ENCODE measurements at regions not wholly inside any gene's neighbourhood (a gene's known extent, or its start where the extent isn't known, plus 50 kb on each side); places are given as distances from the start of the nearest gene placed in this dataset.

- Histone ChIP-seq H3K27ac (ENCODE audit: insufficient read depth, low read length) (no peak overlapping the region), H3K79me2 (ENCODE audit: control insufficient read depth, insufficient read depth, low read length) (no peaks in the 10 kb centered on the region), H4K20me1 (ENCODE audit: control insufficient read depth, extremely low read depth, insufficient read depth, low read length) (no peaks in the 10 kb centered on the region), H2AFZ (ENCODE audit: low read length) (no peak overlapping the region), H3K27me3 (ENCODE audit: control insufficient read depth, insufficient read depth, low read length) (no peaks in the 10 kb centered on the region), H3K4me2 (ENCODE audit: extremely low read depth, insufficient read depth, low read length) (no peak overlapping the region), H3K4me3 (replicated peaks in 1 of 4; ENCODE audit: control extremely low read depth in 1 of 4, insufficient read depth in 1 of 4, low read depth in 3 of 4, low read length in 4 of 4) (no peak overlapping the region), H3K9me3 (ENCODE audit: control insufficient read depth, insufficient read depth, low read depth, low read length) (no peaks in the 10 kb centered on the region), H3K36me3 (ENCODE audit: control insufficient read depth, insufficient read depth, low read length) (no peaks in the 10 kb centered on the region), H3K4me1 (ENCODE audit: control insufficient read depth, extremely low read depth, insufficient read depth, low read length) (no peaks in the 10 kb centered on the region), H3K9ac (ENCODE audit: insufficient read depth, low read length) (no peak overlapping the region)
- no peak for DNase-seq (ENCODE audit: low read depth in 2 of 2)
- no peak for TF ChIP-seq CTCF (conservative IDR thresholded peaks at IDR 0.05 in 1 of 2, IDR thresholded peaks at IDR 0.05 in 1 of 2; ENCODE audit: low read depth in 1 of 2, low read length in 2 of 2)
- no peak for TF ChIP-seq EZH2 (IDR thresholded peaks at IDR 0.05; ENCODE audit: low read length, missing control alignments)
These were observed 739.8 kb upstream of the API5 start for GRCh38 chr11:42571878-42572610.

GRCh38 chr11:42576318-42576717, 735.5 kb upstream of the API5 start:
- no peaks in the 10 kb centered on the region for H3K36me3 ChIP-seq (ENCODE audit: control insufficient read depth, insufficient read depth, low read length)
- no peak for TF ChIP-seq EZH2 (IDR thresholded peaks at IDR 0.05; ENCODE audit: low read length, missing control alignments)
- TF ChIP-seq CTCF (conservative IDR thresholded peaks at IDR 0.05 in 1 of 2, IDR thresholded peaks at IDR 0.05 in 1 of 2; ENCODE audit: low read depth in 1 of 2, low read length in 2 of 2), result no peak
- H2AFZ ChIP-seq (ENCODE audit: low read length), result no peak overlapping the region
- no peaks in the 10 kb centered on the region for H3K9me3 ChIP-seq (ENCODE audit: control insufficient read depth, insufficient read depth, low read depth, low read length)
- H4K20me1 ChIP-seq (ENCODE audit: control insufficient read depth, extremely low read depth, insufficient read depth, low read length), result no peaks in the 10 kb centered on the region
- H3K9ac ChIP-seq (ENCODE audit: insufficient read depth, low read length), result no peak overlapping the region
- H3K27ac ChIP-seq (ENCODE audit: insufficient read depth, low read length), result no peak overlapping the region
- no peak for DNase-seq (ENCODE audit: low read depth in 2 of 2)
- H3K4me1 ChIP-seq (ENCODE audit: control insufficient read depth, extremely low read depth, insufficient read depth, low read length), result no peaks in the 10 kb centered on the region
- no peak overlapping the region for H3K4me2 ChIP-seq (ENCODE audit: extremely low read depth, insufficient read depth, low read length)
- no peaks in the 10 kb centered on the region for H3K79me2 ChIP-seq (ENCODE audit: control insufficient read depth, insufficient read depth, low read length)
- no peaks in the 10 kb centered on the region for H3K27me3 ChIP-seq (ENCODE audit: control insufficient read depth, insufficient read depth, low read length)
- no peak overlapping the region for H3K4me3 ChIP-seq (replicated peaks in 1 of 4; ENCODE audit: control extremely low read depth in 1 of 4, insufficient read depth in 1 of 4, low read depth in 3 of 4, low read length in 4 of 4)

GRCh38 chr11:42589286-42589685, 722.5 kb upstream of the API5 start:
- no peaks in the 10 kb centered on the region for H3K79me2 ChIP-seq (ENCODE audit: control insufficient read depth, insufficient read depth, low read length)
- no peaks in the 10 kb centered on the region for H4K20me1 ChIP-seq (ENCODE audit: control insufficient read depth, extremely low read depth, insufficient read depth, low read length)
- H3K4me1 ChIP-seq (ENCODE audit: control insufficient read depth, extremely low read depth, insufficient read depth, low read length), result no peaks in the 10 kb centered on the region
- H3K36me3 ChIP-seq (ENCODE audit: control insufficient read depth, insufficient read depth, low read length), result no peaks in the 10 kb centered on the region
- no peaks in the 10 kb centered on the region for H3K9me3 ChIP-seq (ENCODE audit: control insufficient read depth, insufficient read depth, low read depth, low read length)
- no peak overlapping the region for H2AFZ ChIP-seq (ENCODE audit: low read length)
- H3K9ac ChIP-seq (ENCODE audit: insufficient read depth, low read length), result no peak overlapping the region
- H3K4me3 ChIP-seq (replicated peaks in 1 of 4; ENCODE audit: control extremely low read depth in 1 of 4, insufficient read depth in 1 of 4, low read depth in 3 of 4, low read length in 4 of 4), result no peak overlapping the region
- TF ChIP-seq EZH2 (IDR thresholded peaks at IDR 0.05; ENCODE audit: low read length, missing control alignments), result no peak
- TF ChIP-seq CTCF (conservative IDR thresholded peaks at IDR 0.05 in 1 of 2, IDR thresholded peaks at IDR 0.05 in 1 of 2; ENCODE audit: low read depth in 1 of 2, low read length in 2 of 2), result no peak
- no peak overlapping the region for H3K4me2 ChIP-seq (ENCODE audit: extremely low read depth, insufficient read depth, low read length)
- H3K27me3 ChIP-seq (ENCODE audit: control insufficient read depth, insufficient read depth, low read length), result no peaks in the 10 kb centered on the region
- no peak for DNase-seq (ENCODE audit: low read depth in 2 of 2)
- no peak overlapping the region for H3K27ac ChIP-seq (ENCODE audit: insufficient read depth, low read length)
